Transverse colon (tissue), 4 donors: ENCODE measurements at regions not wholly inside any gene's neighbourhood (a gene's known extent, or its start where the extent isn't known, plus 50 kb on each side); places are given as distances from the start of the nearest gene placed in this dataset.

ENCODE experiments used
- CTCF ChIP-seq, 5 experiments: fragments of 200-600 bp in 3 of 5; fragments of 450-650 bp in 2 of 5; sonication (generic) in 3 of 5; IDR thresholded peaks; 1 replicate in 2 of 5; 2 replicates in 3 of 5; pipeline ENCODE4 v1.5.1; 2016 to 2017; ENCODE audit warnings: antibody characterized with exemption in 5 of 5, inconsistent platforms in 3 of 5, mild to moderate bottlenecking in 2 of 5, moderate library complexity in 1 of 5
- POLR2AphosphoS5 ChIP-seq, 3 donors: sonication (generic); formaldehyde crosslinking; IDR thresholded peaks; one replicate each; pipeline ENCODE4 v1.6.1; 2016; ENCODE audit warnings: antibody characterized with exemption in 3 of 3

- TF ChIP-seq CTCF (IDR thresholded peaks at IDR 0.05) (no peak), POLR2AphosphoS5 (IDR thresholded peaks at IDR 0.05) (no peak)
Observed at GRCh38 chr6:120935016-120935415, 399.3 kb downstream of the TBC1D32 start.
